ENCODE measurements at regions not wholly inside any gene's neighbourhood (a gene's known extent, or its start where the extent isn't known, plus 50 kb on each side); places are given as distances from the start of the nearest gene placed in this dataset.
A peak's percentile ranks its signal among the peaks of the same experiment; 100 is the strongest.
"Not testable (repeated sequence)": the region's sequence is repeated elsewhere in the genome, so short reads cannot be mapped to it uniquely, and the experiment has no call there.

DNA sequence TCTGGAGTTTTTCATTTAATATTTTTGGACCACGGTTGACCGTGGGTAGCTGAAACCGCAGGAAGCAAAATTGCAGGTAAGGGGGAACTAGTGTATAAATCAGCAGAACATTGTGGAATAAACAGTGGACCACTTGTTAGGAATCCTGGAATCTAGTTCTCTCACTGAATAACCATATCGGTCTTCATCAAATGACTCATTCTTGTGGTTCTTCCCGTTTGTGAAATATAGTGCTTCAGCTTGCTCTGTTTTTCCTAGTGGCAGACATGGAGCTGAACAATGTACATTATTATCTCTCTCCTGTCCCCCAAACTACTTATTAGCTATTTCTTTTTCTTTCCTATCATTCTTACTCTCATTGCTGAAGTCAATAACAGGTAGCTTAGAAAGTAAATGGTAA is 61.9 kb downstream of the HSPA13 start:
- H3K27me3 Mint-ChIP-seq, result peaks cover 2% of the 10 kb centered on the region
- H3K27ac Mint-ChIP-seq, result no peak overlapping the region
- no peaks in the 10 kb centered on the region for H3K36me3 Mint-ChIP-seq
- H3K4me1 Mint-ChIP-seq, result no peaks in the 10 kb centered on the region
- no peaks in the 10 kb centered on the region for H3K9me3 Mint-ChIP-seq
- no peak overlapping the region for H3K4me3 Mint-ChIP-seq

DNA sequence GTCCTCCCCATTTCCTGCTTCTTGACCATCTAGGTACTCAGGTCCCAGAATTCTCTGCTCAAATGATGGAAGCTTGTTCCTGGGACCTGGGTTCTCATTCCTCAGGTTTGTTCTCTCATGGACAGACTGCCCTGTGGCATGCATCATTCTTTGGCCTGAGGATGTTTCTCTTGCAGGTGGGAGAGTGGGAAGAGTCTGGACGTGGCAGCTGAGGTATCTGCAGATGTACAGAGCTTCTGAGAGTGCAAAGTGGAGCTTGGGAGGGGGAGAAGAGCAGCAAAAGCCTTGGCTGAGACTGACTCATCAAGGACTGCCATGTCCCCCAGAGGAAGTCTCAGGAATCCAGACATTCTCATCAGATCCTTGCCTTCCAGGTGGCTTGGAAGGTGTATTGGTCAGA is 63.1 kb downstream of the HSPA13 start:
- H3K4me1 Mint-ChIP-seq, result no peaks in the 10 kb centered on the region
- no peak overlapping the region for H3K4me3 Mint-ChIP-seq
- no peaks in the 10 kb centered on the region for H3K36me3 Mint-ChIP-seq
- H3K27ac Mint-ChIP-seq, result no peak overlapping the region
- no peaks in the 10 kb centered on the region for H3K9me3 Mint-ChIP-seq
- H3K27me3 Mint-ChIP-seq, result no peaks in the 10 kb centered on the region

DNA sequence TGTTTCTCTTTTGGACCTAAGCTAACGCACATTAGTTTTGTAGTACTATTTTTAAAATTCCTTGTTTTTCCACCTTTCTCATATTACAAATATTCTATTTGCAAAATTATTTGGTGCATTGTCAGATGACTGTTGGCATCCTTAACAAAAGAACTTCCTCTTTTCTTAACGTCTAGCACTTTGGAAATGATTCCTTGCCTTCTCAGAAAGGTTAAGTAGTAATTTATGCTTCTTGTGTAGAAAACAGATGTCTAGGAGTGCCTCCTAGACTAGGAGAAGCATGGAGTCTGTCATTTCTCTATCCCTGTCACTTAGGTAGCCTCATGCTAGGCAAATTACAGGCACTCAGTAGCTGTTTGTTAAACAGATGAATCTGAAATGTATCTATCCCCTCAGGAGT is 64.4 kb downstream of the HSPA13 start:
- H3K4me1 Mint-ChIP-seq, result no peaks in the 10 kb centered on the region
- no peaks in the 10 kb centered on the region for H3K27me3 Mint-ChIP-seq
- H3K36me3 Mint-ChIP-seq, result no peaks in the 10 kb centered on the region
- H3K4me3 Mint-ChIP-seq, result no peak overlapping the region
- H3K9me3 Mint-ChIP-seq, result no peaks in the 10 kb centered on the region
- no peak overlapping the region for H3K27ac Mint-ChIP-seq

DNA sequence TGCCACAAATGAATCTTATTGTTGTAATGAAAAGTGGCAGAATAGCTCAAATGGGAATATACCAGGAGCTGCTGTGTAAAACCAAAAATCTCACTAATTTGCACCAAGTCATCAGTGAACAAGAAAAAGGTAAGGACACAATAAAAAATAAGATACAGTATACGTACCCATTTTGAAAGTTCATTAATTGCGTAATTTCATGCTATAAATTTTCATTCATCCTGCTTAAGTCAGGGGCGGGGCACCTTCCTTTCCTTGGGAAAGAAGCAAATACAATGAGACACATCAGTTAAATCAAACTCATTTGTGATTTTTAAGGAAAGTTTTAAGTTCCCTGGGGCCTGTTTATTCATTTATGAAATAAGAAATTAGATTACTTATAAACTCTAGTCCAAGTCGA is 65.4 kb downstream of the HSPA13 start:
- H3K27me3 Mint-ChIP-seq, result no peaks in the 10 kb centered on the region
- no peaks in the 10 kb centered on the region for H3K9me3 Mint-ChIP-seq
- no peak overlapping the region for H3K4me3 Mint-ChIP-seq
- H3K27ac Mint-ChIP-seq, result no peak overlapping the region
- no peaks in the 10 kb centered on the region for H3K4me1 Mint-ChIP-seq
- no peaks in the 10 kb centered on the region for H3K36me3 Mint-ChIP-seq

DNA sequence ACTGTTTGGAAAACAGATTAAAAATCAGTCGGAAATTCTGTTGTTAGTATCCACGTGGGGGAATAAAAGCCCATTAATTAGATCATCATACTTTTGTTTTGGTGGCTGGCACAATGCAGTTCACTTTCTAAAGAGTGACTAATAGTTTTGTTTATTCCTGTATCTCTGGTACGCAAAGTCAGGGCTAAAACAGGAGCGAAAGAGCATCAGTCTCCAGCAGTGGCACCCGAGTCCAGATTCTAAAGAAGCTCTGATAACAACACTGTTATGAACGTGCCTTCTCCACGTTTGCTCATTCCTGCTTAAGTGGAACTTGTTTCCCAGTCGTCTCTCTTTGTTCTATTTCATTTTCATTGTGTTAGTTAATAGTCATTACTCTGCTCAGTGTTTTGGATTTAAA is 69.6 kb downstream of the HSPA13 start:
- H3K4me3 Mint-ChIP-seq, result no peak overlapping the region
- H3K27ac Mint-ChIP-seq, result no peak overlapping the region
- H3K27me3 Mint-ChIP-seq, result peaks cover 2% of the 10 kb centered on the region
- peaks cover 0 to 3% (median 1%) of the 10 kb centered on the region in 3 donors for H3K4me1 Mint-ChIP-seq
- no peaks in the 10 kb centered on the region for H3K9me3 Mint-ChIP-seq
- peaks cover 1% of the 10 kb centered on the region for H3K36me3 Mint-ChIP-seq

DNA sequence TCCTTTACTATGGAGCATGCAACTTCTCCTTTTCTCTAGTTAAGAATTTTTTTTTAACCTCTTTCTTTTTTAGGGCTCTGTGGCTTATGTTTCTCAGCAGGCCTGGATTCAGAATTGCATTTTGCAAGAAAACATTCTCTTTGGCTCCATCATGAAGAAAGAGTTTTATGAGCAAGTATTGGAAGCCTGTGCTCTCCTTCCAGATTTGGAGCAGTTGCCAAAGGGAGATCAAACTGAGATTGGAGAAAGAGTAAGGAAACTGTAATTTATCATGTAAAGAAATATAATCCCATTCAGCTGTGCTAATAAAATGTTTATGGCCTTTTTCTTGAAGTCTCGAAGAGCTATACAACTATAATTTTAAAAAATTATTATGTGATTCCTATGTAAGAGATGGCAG is 70.1 kb downstream of the HSPA13 start:
- Mint-ChIP-seq H3K36me3 (peaks cover 1% of the 10 kb centered on the region), H3K4me3 (no peak overlapping the region), H3K27ac (no peak overlapping the region), H3K4me1 (peaks cover 0 to 6% (median 4%) of the 10 kb centered on the region in 3 donors), H3K9me3 (no peaks in the 10 kb centered on the region), H3K27me3 (peaks cover 2% of the 10 kb centered on the region)

DNA sequence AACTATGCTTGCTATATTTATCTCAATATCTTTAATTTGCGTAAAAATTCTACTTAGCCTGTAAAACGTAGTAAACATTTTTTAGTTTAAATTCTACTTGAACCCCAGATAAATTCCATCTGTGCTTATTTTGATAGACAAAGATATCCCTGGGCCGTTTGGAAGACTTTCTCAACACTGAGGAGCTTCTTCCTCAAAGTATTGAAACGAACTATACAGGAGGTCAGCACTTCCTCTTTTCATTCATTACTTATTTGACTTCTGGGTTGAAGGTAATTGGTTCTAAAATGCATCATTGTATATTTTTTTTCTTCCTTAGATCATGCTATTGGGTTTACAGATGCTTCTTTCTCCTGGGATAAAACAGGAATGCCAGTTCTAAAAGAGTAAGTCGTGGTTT is 74.7 kb downstream of the HSPA13 start:
- Mint-ChIP-seq H3K27me3 (peaks cover 2% of the 10 kb centered on the region), H3K27ac (no peak overlapping the region), H3K4me1 (peaks cover 0 to 6% (median 4%) of the 10 kb centered on the region in 3 donors), H3K36me3 (peaks cover 1% of the 10 kb centered on the region), H3K4me3 (no peak overlapping the region), H3K9me3 (no peaks in the 10 kb centered on the region)

DNA sequence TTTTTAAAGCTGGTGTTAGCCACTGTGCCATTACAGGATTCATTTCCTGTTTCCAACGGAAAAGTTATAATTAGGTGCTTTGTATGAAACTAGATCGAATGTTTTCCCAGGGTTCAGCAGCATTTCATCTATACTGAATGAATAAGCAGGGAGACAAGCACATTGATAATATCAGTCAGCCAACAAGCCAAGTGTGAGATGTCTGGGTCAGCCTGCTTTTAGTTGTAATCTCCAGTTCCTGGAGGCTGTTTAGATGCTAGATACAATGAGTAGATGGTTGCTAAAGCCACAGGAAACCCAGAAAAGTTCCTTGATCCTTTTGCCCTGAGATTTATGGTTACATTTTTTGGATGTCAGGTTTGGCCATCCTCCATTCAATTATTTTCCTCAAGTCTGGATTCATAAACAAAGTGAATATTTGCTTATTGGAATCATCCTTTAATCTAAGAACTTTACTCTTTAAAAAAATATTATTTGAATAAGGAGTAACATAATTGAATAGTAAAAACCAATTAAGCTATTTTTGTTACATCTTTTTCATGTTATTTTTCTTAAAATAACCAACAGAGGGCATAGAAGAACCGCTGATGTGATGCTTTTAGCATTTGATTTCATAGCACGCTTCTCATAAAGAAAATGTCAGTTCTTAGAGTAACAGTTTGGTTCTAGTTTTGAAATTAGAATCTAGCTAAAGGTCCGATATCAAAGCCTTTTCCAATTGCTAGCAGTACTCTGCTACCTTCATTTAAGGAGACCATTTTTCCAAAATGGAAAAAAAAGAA is 76.6 kb downstream of the HSPA13 start:
- H3K9me3 Mint-ChIP-seq, result no peaks in the 10 kb centered on the region
- H3K36me3 Mint-ChIP-seq, result peaks cover 1% of the 10 kb centered on the region
- peaks cover 0 to 6% (median 4%) of the 10 kb centered on the region in 3 donors for H3K4me1 Mint-ChIP-seq
- peaks cover 2% of the 10 kb centered on the region for H3K27me3 Mint-ChIP-seq
- no peak overlapping the region for H3K4me3 Mint-ChIP-seq
- H3K27ac Mint-ChIP-seq, result no peak overlapping the region

DNA sequence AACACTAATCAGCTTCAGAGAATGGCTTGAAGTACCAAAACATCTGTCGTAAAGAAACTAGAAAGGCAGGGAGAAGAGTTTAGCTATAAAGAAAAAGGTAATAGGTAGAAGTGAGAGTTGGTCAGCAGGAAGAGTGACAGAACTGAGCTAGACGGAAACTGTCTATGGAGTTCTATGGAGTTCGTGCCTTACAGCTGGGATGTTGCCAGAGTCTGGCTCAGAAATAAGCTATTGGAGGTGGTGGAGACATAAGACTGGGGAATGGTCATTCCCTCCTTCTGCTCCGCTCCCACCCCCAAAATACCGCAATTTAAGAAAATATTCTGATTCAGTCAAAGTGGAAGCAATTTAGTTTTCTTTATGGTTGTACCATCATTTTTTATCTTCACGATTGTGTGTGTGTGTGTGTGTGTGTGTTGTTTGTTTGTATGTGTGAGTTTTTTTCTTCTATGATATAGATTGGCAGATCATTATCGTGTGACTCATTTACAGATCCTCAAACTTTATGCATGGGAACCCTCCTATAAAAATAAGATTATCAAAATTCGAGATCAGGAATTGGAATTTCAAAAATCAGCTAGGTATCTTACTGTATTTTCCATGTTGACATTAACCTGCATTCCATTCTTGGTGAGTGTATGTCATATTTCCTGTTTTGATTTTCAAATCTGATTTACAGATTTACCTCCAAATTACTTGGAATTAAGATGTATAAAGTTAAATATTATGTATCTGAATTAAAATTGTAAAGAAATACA is 79.0 kb downstream of the HSPA13 start:
- H3K27ac Mint-ChIP-seq, result no peak overlapping the region
- peaks cover 0 to 4% (median 4%) of the 10 kb centered on the region in 3 donors for H3K4me1 Mint-ChIP-seq
- no peak overlapping the region for H3K4me3 Mint-ChIP-seq
- H3K36me3 Mint-ChIP-seq, result no peaks in the 10 kb centered on the region
- no peaks in the 10 kb centered on the region for H3K9me3 Mint-ChIP-seq
- no peaks in the 10 kb centered on the region for H3K27me3 Mint-ChIP-seq

DNA sequence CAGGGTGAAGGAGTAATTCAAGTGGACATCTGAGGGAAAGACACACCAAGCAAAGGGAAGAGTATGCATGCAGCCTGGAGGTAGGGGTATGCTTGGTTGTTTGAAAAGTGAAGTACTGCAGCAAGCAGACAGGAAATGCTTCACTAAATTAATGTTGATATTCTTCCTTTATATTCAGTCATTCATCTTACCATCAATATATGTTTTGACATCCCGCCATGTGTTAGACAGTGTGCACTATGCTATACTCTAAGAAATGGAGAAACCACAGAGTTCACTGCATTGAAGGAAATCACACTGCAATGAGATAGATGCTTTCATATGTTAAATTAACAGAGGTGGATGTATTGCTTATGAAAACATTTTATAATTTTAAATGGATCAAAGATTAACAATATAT is 82.9 kb downstream of the HSPA13 start:
- Mint-ChIP-seq H3K36me3 (no peaks in the 10 kb centered on the region), H3K27me3 (no peaks in the 10 kb centered on the region), H3K4me1 (no peaks in the 10 kb centered on the region), H3K4me3 (no peak overlapping the region), H3K9me3 (no peaks in the 10 kb centered on the region), H3K27ac (no peak overlapping the region)

DNA sequence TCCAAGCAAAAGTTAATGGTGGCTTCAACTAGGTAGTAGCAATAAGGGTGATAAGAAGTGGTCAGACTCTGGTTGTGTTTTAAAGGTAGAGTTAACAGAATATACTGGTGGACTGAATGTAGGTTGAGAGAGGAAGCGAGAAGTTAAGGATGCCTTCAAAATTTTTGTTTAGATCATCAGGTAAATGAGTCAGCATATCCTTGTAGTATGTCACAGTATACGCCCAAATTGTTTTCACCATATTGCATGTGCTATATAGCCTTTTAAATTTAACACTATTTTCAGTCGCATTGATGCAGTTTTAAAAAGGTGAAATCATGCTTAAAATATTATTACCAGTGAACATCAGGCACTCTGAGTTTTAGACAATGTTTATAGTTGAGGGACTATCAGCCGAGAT is 74.6 kb downstream of the RBM11 start:
- H3K4me1 Mint-ChIP-seq, result no peaks in the 10 kb centered on the region
- no peak overlapping the region for H3K4me3 Mint-ChIP-seq
- no peaks in the 10 kb centered on the region for H3K36me3 Mint-ChIP-seq
- peak overlapping the region in 1 of 3 donors; percentile 21 for H3K27ac Mint-ChIP-seq
- H3K9me3 Mint-ChIP-seq, result no peaks in the 10 kb centered on the region
- no peaks in the 10 kb centered on the region for H3K27me3 Mint-ChIP-seq

DNA sequence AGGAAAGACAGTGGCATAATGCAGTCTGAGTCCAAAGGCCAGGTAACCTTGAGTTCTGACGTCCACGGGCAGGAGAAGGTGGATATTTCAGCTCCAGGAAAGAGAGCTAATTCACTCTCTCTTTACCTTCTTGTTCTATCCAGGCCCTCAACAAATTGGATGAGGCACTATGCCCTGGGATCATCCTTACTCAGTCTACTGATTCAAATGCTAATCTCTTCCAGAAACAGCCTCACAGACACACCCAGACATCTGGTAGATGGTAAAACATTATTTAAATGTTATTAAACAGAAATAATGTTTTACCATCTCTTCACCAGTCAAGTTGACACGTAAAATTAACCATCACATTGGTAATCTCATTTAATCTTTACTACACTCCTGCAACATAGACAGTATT is 73.0 kb downstream of the RBM11 start:
- H3K9me3 Mint-ChIP-seq, result no peaks in the 10 kb centered on the region
- H3K4me3 Mint-ChIP-seq, result no peak overlapping the region
- H3K27ac Mint-ChIP-seq, result no peak overlapping the region
- H3K36me3 Mint-ChIP-seq, result no peaks in the 10 kb centered on the region
- no peaks in the 10 kb centered on the region for H3K27me3 Mint-ChIP-seq
- no peaks in the 10 kb centered on the region for H3K4me1 Mint-ChIP-seq

DNA sequence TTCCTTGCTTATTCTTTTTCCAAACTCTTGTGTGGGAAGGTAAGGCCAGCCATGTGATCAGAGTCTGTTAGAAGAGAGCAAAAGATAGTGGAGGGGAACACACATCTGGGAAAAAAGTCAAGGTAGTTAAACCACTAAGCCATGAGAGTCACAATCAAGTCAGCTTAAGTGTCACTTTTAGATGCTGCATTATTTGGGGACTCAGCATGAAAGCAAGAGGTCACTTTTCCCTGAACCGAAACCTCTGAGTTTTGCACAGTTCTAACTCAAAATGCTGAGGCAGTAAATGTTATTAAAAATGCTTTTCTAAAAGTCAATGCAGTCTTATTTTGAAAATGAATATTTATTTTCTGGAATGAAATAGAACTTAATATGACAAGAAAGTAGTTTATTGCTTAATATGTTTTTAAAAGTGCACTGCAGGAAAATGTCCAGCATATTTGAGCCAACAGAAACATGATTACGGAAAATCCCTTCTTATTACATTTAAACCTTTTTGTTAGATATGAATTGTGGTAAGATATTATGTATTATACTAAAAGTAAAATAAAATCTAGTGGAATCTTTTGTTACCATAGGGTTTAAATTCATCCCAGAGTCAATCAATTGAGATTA is 69.3 kb downstream of the RBM11 start:
- Mint-ChIP-seq H3K4me1 (no peaks in the 10 kb centered on the region), H3K9me3 (no peaks in the 10 kb centered on the region), H3K36me3 (no peaks in the 10 kb centered on the region), H3K4me3 (no peak overlapping the region), H3K27ac (no peak overlapping the region), H3K27me3 (peaks cover 8% of the 10 kb centered on the region)

DNA sequence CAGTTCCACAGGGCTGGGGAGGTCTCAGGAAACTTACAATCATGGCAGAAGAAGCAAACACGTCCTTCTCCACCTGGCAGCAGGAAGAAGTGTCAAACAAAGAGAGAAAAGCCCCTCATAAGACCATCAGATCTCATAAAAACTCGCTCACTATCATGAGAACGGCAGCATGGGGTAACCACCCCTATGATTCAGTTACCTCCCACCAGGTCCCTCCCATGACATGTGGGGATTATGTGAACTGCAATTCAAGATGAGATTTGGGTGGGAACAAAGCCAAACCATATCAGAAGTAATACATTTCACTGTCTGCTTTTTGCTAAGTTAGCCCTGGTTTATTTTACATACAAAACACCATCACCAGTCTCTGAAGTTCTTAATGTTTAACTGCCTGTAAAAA is 68.5 kb downstream of the RBM11 start:
- H3K27ac Mint-ChIP-seq, result no peak overlapping the region

DNA sequence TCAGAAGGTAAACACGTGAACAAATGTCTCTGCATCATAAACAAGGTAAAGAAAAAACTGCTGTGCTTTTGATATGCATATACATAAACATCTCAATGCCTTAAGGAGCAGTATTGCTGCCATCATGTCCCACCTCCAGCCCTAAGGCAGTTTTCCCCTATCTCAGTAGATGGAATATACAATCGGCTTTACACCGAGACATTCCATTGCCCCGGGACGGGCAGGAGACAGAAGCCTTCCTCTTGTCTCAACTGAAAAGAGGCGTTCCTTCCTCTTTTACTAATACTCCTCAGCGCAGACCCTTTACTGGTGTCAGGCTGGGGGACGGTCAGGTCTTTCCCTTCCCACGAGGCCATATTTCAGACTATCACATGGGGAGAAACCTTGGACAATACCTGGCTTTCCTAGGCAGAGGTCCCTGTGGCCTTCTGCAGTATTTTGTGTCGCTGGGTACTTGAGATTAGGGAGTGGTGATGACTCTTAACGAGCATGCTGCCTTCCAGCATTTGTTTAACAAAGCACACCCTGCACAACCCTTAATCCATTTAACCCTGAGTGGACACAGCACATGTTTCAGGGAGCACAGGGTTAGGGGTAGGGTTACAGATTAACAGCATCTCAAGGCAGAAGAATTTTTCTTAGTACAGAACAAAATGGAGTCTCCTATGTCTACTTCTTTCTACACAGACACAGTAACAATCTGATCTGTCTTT is 65.4 kb downstream of the RBM11 start:
- not testable (repeated sequence) for H3K27ac Mint-ChIP-seq, H3K4me3 Mint-ChIP-seq

More for the DNA sequence above, 68.5 kb downstream of the RBM11 start:
- Mint-ChIP-seq H3K36me3 (no peaks in the 10 kb centered on the region), H3K9me3 (no peaks in the 10 kb centered on the region), H3K27me3 (peaks cover 8% of the 10 kb centered on the region), H3K4me1 (no peaks in the 10 kb centered on the region), H3K4me3 (no peak overlapping the region)

More for the DNA sequence above, 65.4 kb downstream of the RBM11 start:
- H3K36me3 Mint-ChIP-seq, H3K4me1 Mint-ChIP-seq, H3K9me3 Mint-ChIP-seq: not testable (repeated sequence)
- peaks cover 13% of the 10 kb centered on the region for H3K27me3 Mint-ChIP-seq

Data from IgD-negative memory B cell (primary cell).